Breast epithelium (tissue), 4 donors: ENCODE measurements at regions not wholly inside any gene's neighbourhood (a gene's known extent, or its start where the extent isn't known, plus 50 kb on each side); places are given as distances from the start of the nearest gene placed in this dataset.

ENCODE experiments used
- DNase-seq, 2 donors: peaks; one replicate each; pipeline ENCODE4 v3.0.0-alpha.2; 2019; ENCODE audit warnings: low spot score in 2 of 2
- H3K27ac ChIP-seq, 2 donors: fragments of 200-600 bp; sonication (generic) in 1 of 2; one replicate each; pipeline ENCODE4 v1.5.1; 2016 to 2019; ENCODE audit warnings: mild to moderate bottlenecking in 1 of 2
- H3K27me3 ChIP-seq, 2 donors: fragments of 200-600 bp; sonication (generic) in 1 of 2; one replicate each; pipeline versions ENCODE4 v1.5.1 to v1.6.0; 2017 to 2019; ENCODE audit warnings: control low read depth in 1 of 2, mild to moderate bottlenecking in 1 of 2
- H3K36me3 ChIP-seq: fragments of 200-600 bp; one replicate; pipeline ENCODE4 v1.5.1; 2019
- H3K4me1 ChIP-seq, 2 donors: fragments of 200-600 bp; sonication (generic); one replicate each; pipeline ENCODE4 v1.5.1; 2016 to 2019; ENCODE audit warnings: control low read depth in 1 of 2
- H3K4me3 ChIP-seq, 3 donors: fragments of 200-600 bp; sonication (generic); 1 replicate in 2 of 3; 2 replicates in 1 of 3; pipeline ENCODE4 v1.5.1; 2016 to 2019; ENCODE audit warnings: mild to moderate bottlenecking in 3 of 3, moderate library complexity in 2 of 3
- H3K9me3 ChIP-seq, 2 donors: fragments of 200-600 bp; sonication (generic) in 1 of 2; one replicate each; pipeline ENCODE4 v1.5.1; 2016 to 2019; ENCODE audit warnings: control low read depth in 1 of 2
- CTCF ChIP-seq, 3 donors: fragments of 450-650 bp; IDR thresholded peaks; one replicate each; pipeline ENCODE4 v1.5.1; 2016 to 2017; ENCODE audit warnings: antibody characterized with exemption in 3 of 3, mild to moderate bottlenecking in 3 of 3, moderate library complexity in 3 of 3
- POLR2A ChIP-seq: fragments of 450-650 bp; IDR thresholded peaks from one replicate; pipeline ENCODE4 v1.6.1; 2016; ENCODE audit warnings: antibody characterized with exemption, mild to moderate bottlenecking, moderate library complexity
- POLR2AphosphoS5 ChIP-seq, 3 donors: sonication (generic); formaldehyde crosslinking; IDR thresholded peaks; one replicate each; pipeline ENCODE4 v1.6.1; 2017; ENCODE audit warnings: antibody characterized with exemption in 3 of 3
- intact Hi-C: fragments of 100-400 bp; cut with DNase I; formaldehyde crosslinking; loops from one replicate; pipeline ENCODE4 v1.15.1; 2023; ENCODE audit warnings: low total_unique reads

GRCh38 chr1:8094481-8095241, 68.6 kb upstream of the ERRFI1 start:
- DNase-seq: no peak
- no peaks in the 10 kb centered on the region for H3K9me3 ChIP-seq
- H3K27me3 ChIP-seq: no peaks in the 10 kb centered on the region
- H3K4me3 ChIP-seq: no peak overlapping the region
- H3K4me1 ChIP-seq: no peaks in the 10 kb centered on the region
- H3K36me3 ChIP-seq: no peaks in the 10 kb centered on the region
- H3K27ac ChIP-seq: no peak overlapping the region
- TF ChIP-seq POLR2A (no peak), CTCF (IDR thresholded peaks at IDR 0.05) (no peak), POLR2AphosphoS5 (IDR thresholded peaks at IDR 0.05) (peak in 1 of 3 donors; percentile 3)
- intact Hi-C loops: no loop called here

- Histone ChIP-seq H3K4me3 (no peak overlapping the region), H3K36me3 (no peaks in the 10 kb centered on the region), H3K27ac (no peak overlapping the region), H3K9me3 (no peaks in the 10 kb centered on the region), H3K27me3 (no peaks in the 10 kb centered on the region), H3K4me1 (no peaks in the 10 kb centered on the region)
- intact Hi-C loops: no loop called here
- no peak for DNase-seq
- TF ChIP-seq POLR2A: no peak
- no peak for TF ChIP-seq POLR2AphosphoS5 (IDR thresholded peaks at IDR 0.05)
- TF ChIP-seq CTCF (IDR thresholded peaks at IDR 0.05): no peak
Observed at GRCh38 chr1:8093221-8093980, 67.3 kb upstream of the ERRFI1 start.

GRCh38 chr1:8092657-8093056, 66.5 kb upstream of the ERRFI1 start:
- Histone ChIP-seq H3K4me3 (no peak overlapping the region), H3K27ac (no peak overlapping the region), H3K9me3 (no peaks in the 10 kb centered on the region), H3K36me3 (no peaks in the 10 kb centered on the region), H3K4me1 (no peaks in the 10 kb centered on the region), H3K27me3 (no peaks in the 10 kb centered on the region)
- DNase-seq: no peak
- TF ChIP-seq POLR2A (no peak), POLR2AphosphoS5 (IDR thresholded peaks at IDR 0.05) (no peak), CTCF (IDR thresholded peaks at IDR 0.05) (no peak)
- intact Hi-C loops: no loop called here

DNA sequence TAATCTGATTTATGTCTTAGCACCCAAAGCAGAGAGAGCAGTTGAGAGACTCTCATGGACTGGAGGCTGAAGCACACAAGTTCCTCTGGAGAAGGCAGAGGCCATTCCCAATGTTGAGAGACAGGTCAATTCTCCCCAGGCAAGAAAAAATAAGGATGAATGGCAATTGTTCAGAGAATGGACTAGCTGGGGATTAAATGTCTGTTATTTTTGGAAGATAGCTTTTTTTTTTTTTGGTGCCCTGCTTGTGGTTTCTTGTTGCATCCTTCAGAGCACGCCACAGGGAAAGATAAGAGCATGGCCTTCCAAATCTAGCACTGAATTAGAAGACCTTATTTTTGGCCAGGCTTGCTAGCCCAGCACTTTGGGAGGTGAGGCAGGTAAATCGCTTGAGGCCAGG, 65.6 kb upstream of the ERRFI1 start:
- no peak overlapping the region for H3K27ac ChIP-seq

More for the DNA sequence above, 65.6 kb upstream of the ERRFI1 start:
- DNase-seq: no peak
- no peak for TF ChIP-seq POLR2A
- no peak for TF ChIP-seq POLR2AphosphoS5 (IDR thresholded peaks at IDR 0.05)
- TF ChIP-seq CTCF (IDR thresholded peaks at IDR 0.05): no peak
- Histone ChIP-seq H3K27me3 (no peaks in the 10 kb centered on the region), H3K36me3 (no peaks in the 10 kb centered on the region), H3K9me3 (no peaks in the 10 kb centered on the region), H3K4me1 (no peaks in the 10 kb centered on the region), H3K4me3 (no peak overlapping the region)
- intact Hi-C loops: no loop called here
